ENCODE measurements at regions not wholly inside any gene's neighbourhood (a gene's known extent, or its start where the extent isn't known, plus 50 kb on each side); places are given as distances from the start of the nearest gene placed in this dataset.

DNA sequence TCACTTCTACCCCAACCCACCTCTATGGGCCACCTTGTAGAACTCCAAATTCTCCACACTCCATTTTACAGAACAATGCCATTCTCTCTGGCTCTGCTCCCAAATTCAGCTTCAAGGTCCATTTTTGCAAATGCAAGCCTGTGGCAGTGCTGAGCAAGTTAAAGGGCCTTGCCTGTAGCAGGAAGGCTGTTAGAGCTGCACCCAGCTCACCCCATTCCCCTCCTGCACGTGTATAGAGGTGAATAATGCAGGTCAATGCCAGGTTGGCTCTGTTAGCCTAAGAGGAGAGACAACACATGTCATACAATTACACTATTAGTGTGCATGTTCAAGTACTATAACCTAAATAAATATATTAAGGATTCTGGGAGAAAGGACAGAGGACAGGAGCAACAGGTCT lies 120.4 kb downstream of the TBX5 start:
- Histone ChIP-seq H3K79me2 (ENCODE audit: control insufficient read depth, insufficient read depth, low read length) (no peaks in the 10 kb centered on the region), H4K20me1 (ENCODE audit: control insufficient read depth, insufficient read depth) (no peaks in the 10 kb centered on the region), H3K4me3 (no peak overlapping the region), H2AFZ (ENCODE audit: control insufficient read depth, low read depth, low read length) (no peak overlapping the region), H3K9me3 (replicated peaks; ENCODE audit: control insufficient read depth, insufficient read depth, low read length) (no peaks in the 10 kb centered on the region), H3K27ac (ENCODE audit: control insufficient read depth, insufficient read depth) (no peak overlapping the region), H3K36me3 (ENCODE audit: control insufficient read depth in 2 of 2, insufficient read depth in 2 of 2, low read length in 1 of 2) (no peaks in the 10 kb centered on the region), H3K9ac (ENCODE audit: control insufficient read depth, insufficient read depth, low read length) (no peak overlapping the region), H3K27me3 (replicated peaks in 1 of 2; ENCODE audit: control insufficient read depth in 2 of 2, insufficient read depth in 2 of 2, low read length in 1 of 2) (no peaks in the 10 kb centered on the region; a peak in 1 of 4 replicates), H3K4me1 (ENCODE audit: control insufficient read depth, insufficient read depth, low read length) (no peaks in the 10 kb centered on the region), H3K4me2 (ENCODE audit: control insufficient read depth, insufficient read depth) (no peak overlapping the region)
- in situ Hi-C loops (cut with MboI), result no loop called here
- FAIRE-seq (no peak), DNase-seq (ENCODE audit: low read depth, low spot score) (no peak), ATAC-seq (no peak)
- 0% methylated on average over 1 of the region's 1 CpG for WGBS (ENCODE audit: insufficient coverage, insufficient replicate concordance, low lambda C conversion rate, missing lambda C conversion rate)
- intact Hi-C loops (cut with micrococcal nuclease; ENCODE audit: unreplicated experiment), result no loop called here
- CTCF ChIA-PET, result no interaction called here
- TF ChIP-seq SMAD1 (IDR thresholded peaks at IDR 0.05; ENCODE audit: low read depth, partially characterized antibody) (no peak), MXI1 (IDR thresholded peaks at IDR 0.05; ENCODE audit: low read depth, low read length) (no peak), NFYA (IDR thresholded peaks at IDR 0.05; ENCODE audit: borderline replicate concordance, low read depth, low read length) (no peak), IKZF1 (conservative IDR thresholded peaks at IDR 0.05) (no peak), LARP7 (IDR thresholded peaks at IDR 0.05) (no peak), EZH2 (IDR thresholded peaks at IDR 0.05; ENCODE audit: borderline replicate concordance, control insufficient read depth, low read depth, low read length) (no peak), FOXK2 (IDR thresholded peaks at IDR 0.05) (no peak), CBX3 (IDR thresholded peaks at IDR 0.05; ENCODE audit: borderline replicate concordance, low read depth) (no peak), BRCA1 (IDR thresholded peaks at IDR 0.05; ENCODE audit: low read depth, low read length) (no peak), ATF3 (IDR thresholded peaks at IDR 0.05; ENCODE audit: borderline replicate concordance, extremely low read depth, low read depth, low read length) (no peak), EED (IDR thresholded peaks at IDR 0.05; ENCODE audit: low read depth) (no peak), YBX1 (IDR thresholded peaks at IDR 0.05) (no peak), TAF1 (IDR thresholded peaks at IDR 0.05; ENCODE audit: borderline replicate concordance, low read depth, low read length) (no peak), NFYB (IDR thresholded peaks at IDR 0.05; ENCODE audit: insufficient read depth, low read depth, low read length) (no peak), SP1 (IDR thresholded peaks at IDR 0.05; ENCODE audit: low read depth, low read length) (no peak)
- TF ChIP-seq, protein P1, sequence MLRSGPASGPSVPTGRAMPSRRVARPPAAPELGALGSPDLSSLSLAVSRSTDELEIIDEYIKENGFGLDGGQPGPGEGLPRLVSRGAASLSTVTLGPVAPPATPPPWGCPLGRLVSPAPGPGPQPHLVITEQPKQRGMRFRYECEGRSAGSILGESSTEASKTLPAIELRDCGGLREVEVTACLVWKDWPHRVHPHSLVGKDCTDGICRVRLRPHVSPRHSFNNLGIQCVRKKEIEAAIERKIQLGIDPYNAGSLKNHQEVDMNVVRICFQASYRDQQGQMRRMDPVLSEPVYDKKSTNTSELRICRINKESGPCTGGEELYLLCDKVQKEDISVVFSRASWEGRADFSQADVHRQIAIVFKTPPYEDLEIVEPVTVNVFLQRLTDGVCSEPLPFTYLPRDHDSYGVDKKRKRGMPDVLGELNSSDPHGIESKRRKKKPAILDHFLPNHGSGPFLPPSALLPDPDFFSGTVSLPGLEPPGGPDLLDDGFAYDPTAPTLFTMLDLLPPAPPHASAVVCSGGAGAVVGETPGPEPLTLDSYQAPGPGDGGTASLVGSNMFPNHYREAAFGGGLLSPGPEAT (IDR thresholded peaks at IDR 0.05; ENCODE audit: low read depth), result no peak
- RAD21 ChIA-PET (ENCODE audit: unreplicated experiment), result no interaction called here
- POLR2A ChIA-PET, result no interaction called here
- SMC1A ChIA-PET (ENCODE audit: uncharacterized antibody, unreplicated experiment), result interaction anchor here (0.6 kb wide), 1 partner anchor 17 kb away, joined by 3 read pairs; no protein-coding TSS in a partner anchor
- no TSS peak for BruUV-seq (replicated peaks)

Data from GM12878 (cell line).